GM18505 (cell line): ENCODE measurements at regions not wholly inside any gene's neighbourhood (a gene's known extent, or its start where the extent isn't known, plus 50 kb on each side); places are given as distances from the start of the nearest gene placed in this dataset.

Experiments used
- ATAC-seq: cut with Tn5 transposase; IDR thresholded peaks from one replicate; pipeline ENCODE4 v1.9.1; 2021; ENCODE audit not compliant: unreplicated experiment
- POLR2A ChIP-seq: IDR thresholded peaks from 4 replicates; pipeline ENCODE4 v1.6.1; 2011; ENCODE audit warnings: borderline replicate concordance; ENCODE audit not compliant: insufficient read depth, insufficient read length; ENCODE audit errors: extremely low read depth

- TF ChIP-seq POLR2A: no peak
- ATAC-seq: no peak
Observed at GRCh38 chr6:149153693-149154092, 163.8 kb upstream of the TAB2 start.

GRCh38 chr6:149154261-149154821 is 163.2 kb upstream of the TAB2 start:
- TF ChIP-seq POLR2A: no peak

GRCh38 chr6:149157126-149157525 is 160.4 kb upstream of the TAB2 start:
- ATAC-seq: no peak
- no peak for TF ChIP-seq POLR2A

More at GRCh38 chr6:149154261-149154821, 163.2 kb upstream of the TAB2 start:
- ATAC-seq: no peak

- no peak for ATAC-seq
- no peak for TF ChIP-seq POLR2A
Observed at GRCh38 chr6:149158076-149158475, 159.4 kb upstream of the TAB2 start.

GRCh38 chr6:149160943-149161342 is 156.6 kb upstream of the TAB2 start:
- TF ChIP-seq POLR2A: no peak
- ATAC-seq: no peak

- no peak for TF ChIP-seq POLR2A
- no peak for ATAC-seq
Observed at GRCh38 chr6:149162924-149163323, 154.6 kb upstream of the TAB2 start.

- TF ChIP-seq POLR2A: no peak
- ATAC-seq: no peak
Observed at GRCh38 chr6:149164199-149164750, 153.2 kb upstream of the TAB2 start.

- TF ChIP-seq POLR2A: no peak
- ATAC-seq: no peak
Observed at GRCh38 chr6:149166336-149166735, 151.2 kb upstream of the TAB2 start.

GRCh38 chr6:149166747-149167146 is 150.8 kb upstream of the TAB2 start:
- no peak for ATAC-seq
- no peak for TF ChIP-seq POLR2A

- no peak for TF ChIP-seq POLR2A
- ATAC-seq: no peak
Observed at GRCh38 chr6:149168968-149169367, 148.5 kb upstream of the TAB2 start.

GRCh38 chr6:149169761-149170511 is 147.6 kb upstream of the TAB2 start:
- TF ChIP-seq POLR2A: no peak
- ATAC-seq: no peak

- no peak for ATAC-seq
- no peak for TF ChIP-seq POLR2A
Observed at GRCh38 chr6:149170564-149171452, 146.7 kb upstream of the TAB2 start.

- ATAC-seq: no peak
Observed at GRCh38 chr6:149173222-149173621, 144.3 kb upstream of the TAB2 start.

More at GRCh38 chr6:149173222-149173621, 144.3 kb upstream of the TAB2 start:
- no peak for TF ChIP-seq POLR2A
